GM19240 (cell line): ENCODE measurements at regions not wholly inside any gene's neighbourhood (a gene's known extent, or its start where the extent isn't known, plus 50 kb on each side); places are given as distances from the start of the nearest gene placed in this dataset.

Experiments used
- DNase-seq: peaks from one replicate; pipeline ENCODE4 v3.0.0; 2011; ENCODE audit warnings: low spot score; ENCODE audit not compliant: insufficient read length

DNA sequence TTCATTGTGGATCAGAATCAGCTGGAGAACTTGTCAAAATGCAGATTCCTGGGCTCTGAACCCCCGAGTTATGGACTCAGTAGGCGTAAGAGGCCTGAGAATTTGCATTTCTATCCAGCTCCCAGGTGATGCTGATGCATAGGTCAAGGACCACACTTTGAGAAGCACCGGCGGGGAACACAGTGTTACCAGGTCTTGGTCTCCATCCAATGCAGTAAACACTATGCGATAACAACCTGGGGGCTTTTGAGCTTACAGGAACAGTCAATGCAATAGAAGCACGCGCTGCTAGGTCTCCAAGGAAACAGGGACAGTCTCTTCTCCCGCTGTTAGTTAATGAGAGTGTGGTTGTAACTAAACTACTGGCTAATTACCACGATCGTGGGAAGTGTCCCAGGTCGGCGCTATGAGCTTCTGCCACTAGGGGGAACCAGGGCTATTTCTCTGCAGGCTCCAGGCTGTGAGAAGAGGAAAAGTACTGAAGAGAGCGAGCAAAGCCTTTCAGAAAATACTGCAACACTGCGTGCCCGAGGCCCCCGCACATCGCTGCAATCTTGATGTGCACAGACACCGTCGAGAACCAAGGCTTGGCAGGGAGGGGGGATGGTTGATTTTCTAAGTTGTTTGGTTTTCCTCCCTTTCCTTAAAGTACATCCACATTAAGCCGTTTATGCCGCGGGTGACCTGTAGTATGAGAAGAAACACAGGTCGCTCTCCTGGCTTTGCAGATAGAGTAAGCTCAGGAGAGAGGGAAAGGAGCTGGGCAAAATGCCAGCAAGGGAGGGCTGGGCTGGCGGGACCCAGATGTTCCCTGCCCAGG, 52.0 kb upstream of the KCNA1 start:
- peak; percentile 58 for DNase-seq

DNA sequence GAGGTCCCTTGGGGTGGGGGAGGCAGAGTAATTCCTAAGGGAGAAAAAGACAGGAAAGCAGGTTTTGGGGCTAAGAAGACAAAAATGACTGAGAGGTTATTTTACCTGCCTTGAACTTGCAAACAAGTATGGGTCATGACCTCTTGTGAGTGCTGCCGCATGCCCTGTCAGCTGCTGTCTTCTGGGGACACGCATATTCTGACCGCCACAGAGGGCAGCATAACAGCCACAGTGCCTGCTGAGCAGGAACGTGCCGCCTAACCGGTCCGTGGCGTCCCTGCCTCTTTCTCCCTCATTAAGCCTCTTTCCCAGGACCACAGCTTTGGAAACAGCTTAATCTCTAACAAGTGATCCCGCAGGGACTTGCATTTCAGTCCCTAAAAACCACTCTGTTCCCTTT, 51.3 kb upstream of the KCNA1 start:
- DNase-seq, result no peak

DNA sequence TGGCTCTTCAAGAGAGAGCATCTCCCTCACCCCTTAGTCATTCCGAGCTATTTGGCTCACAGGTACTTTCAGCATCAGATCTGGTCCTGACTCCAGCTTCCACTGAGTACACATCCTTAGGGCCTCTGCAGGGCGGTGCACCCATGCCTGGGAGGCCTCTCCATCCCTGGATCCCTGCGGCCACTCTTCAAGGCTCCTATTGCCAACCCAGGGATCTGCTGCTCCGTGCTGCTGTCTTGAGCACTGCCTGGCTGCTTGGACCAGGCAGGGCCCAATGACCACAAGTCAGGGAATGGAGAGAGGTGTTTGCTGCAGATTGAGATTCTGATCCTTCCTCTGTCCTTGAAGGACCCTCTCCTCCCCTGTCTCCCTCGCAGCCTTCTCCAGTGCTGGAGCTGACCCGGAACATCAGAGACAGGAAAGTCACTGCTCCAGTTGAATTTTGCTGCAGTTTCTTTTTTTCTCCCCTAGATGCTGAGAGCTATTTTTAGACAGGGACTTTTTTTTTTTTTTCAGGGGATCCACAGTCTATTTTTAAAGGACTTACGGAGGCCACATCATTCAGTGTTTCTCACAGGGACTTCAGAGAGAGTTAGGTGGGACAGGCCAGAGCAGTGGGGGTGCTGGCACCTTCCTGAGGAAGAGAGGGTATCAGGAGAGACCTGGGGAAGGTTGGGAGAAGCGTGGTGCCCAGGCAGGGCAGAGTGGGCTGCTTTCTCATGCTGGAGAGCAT, 50.1 kb upstream of the KCNA1 start:
- DNase-seq, result no peak
